ENCODE measurements at regions not wholly inside any gene's neighbourhood (a gene's known extent, or its start where the extent isn't known, plus 50 kb on each side); places are given as distances from the start of the nearest gene placed in this dataset.

DNA sequence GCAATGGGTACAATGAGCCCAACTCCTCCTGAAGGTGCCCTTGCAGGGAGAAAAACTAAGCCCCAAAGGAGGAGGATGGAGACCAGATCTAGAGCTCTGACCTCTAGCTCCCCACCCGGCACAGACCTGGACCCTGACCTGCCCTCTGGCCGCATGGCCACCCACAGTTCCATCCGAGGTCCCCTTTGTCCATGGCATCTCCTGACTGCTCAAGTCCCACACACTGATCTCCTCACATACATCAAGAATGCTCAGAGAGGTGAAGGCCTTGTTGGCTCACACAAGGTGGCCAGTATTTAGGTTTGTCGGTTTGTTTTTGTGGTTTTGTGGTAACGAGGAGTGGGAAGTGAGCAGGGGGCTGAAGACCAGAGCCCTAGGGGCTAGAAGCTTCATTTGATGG lies 423.5 kb upstream of the B3GAT1 start:
- ATAC-seq: no peak
- TF ChIP-seq, protein P1, sequence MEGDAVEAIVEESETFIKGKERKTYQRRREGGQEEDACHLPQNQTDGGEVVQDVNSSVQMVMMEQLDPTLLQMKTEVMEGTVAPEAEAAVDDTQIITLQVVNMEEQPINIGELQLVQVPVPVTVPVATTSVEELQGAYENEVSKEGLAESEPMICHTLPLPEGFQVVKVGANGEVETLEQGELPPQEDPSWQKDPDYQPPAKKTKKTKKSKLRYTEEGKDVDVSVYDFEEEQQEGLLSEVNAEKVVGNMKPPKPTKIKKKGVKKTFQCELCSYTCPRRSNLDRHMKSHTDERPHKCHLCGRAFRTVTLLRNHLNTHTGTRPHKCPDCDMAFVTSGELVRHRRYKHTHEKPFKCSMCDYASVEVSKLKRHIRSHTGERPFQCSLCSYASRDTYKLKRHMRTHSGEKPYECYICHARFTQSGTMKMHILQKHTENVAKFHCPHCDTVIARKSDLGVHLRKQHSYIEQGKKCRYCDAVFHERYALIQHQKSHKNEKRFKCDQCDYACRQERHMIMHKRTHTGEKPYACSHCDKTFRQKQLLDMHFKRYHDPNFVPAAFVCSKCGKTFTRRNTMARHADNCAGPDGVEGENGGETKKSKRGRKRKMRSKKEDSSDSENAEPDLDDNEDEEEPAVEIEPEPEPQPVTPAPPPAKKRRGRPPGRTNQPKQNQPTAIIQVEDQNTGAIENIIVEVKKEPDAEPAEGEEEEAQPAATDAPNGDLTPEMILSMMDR (IDR thresholded peaks at IDR 0.05): no peak

DNA sequence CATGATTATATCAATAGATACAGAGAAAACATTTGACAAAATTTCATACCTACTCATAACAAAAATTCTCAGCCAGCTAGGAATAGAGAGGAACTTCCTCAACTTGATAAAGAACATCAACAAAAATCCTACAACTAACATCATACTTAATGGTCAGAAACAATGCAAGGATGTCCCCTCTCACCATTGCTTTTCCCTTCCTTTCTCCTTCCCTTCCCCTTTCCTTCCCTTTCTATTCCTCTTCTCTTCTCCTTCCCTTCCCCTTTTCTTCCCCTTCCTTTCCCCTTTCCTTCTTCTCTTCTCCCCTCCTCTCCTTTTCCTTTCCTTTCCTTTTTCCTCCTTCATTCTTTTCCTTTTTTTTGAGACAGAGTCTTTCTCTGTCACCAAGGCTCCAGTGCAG lies 418.3 kb upstream of the B3GAT1 start:
- ATAC-seq (no peak), DNase-seq (no peak)
- Histone ChIP-seq H3K27me3 (no peaks in the 10 kb centered on the region), H3K4me1 (no peaks in the 10 kb centered on the region), H3K9me3 (no peaks in the 10 kb centered on the region), H3K36me3 (no peaks in the 10 kb centered on the region), H3K4me3 (no peak overlapping the region), H3K27ac (no peak overlapping the region)
- TF ChIP-seq, protein P1 (IDR thresholded peaks at IDR 0.05): no peak
- intact Hi-C loops (cut with DNase I): no loop called here

More for the DNA sequence above, 423.5 kb upstream of the B3GAT1 start:
- H3K27me3 ChIP-seq: peaks cover 0 to 2% of the 10 kb centered on the region in 2 donors
- no peaks in the 10 kb centered on the region for H3K9me3 ChIP-seq
- DNase-seq: no peak
- no peak overlapping the region for H3K27ac ChIP-seq
- H3K4me1 ChIP-seq: no peaks in the 10 kb centered on the region
- H3K4me3 ChIP-seq: no peak overlapping the region
- intact Hi-C loops (cut with DNase I): no loop called here
- no peaks in the 10 kb centered on the region for H3K36me3 ChIP-seq

DNA sequence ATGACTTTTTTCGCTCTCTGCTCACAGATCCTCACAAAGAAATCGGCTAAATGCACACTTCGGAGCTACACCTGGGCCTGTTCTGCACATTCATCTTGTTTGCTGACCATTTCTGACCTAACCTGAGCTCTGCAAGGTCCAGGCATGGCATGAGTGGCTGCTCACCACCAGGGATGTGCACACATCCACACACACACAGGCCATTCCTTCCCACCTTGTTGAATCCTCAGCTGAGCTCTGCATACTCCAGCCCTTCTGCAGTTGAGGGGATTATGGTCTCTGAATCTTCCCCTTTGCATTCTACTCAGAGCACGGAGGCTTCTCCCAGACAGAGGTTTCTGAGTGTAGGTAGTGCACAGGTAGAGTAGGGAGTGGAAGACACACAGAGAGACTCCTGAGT lies 411.9 kb upstream of the B3GAT1 start:
- H3K9me3 ChIP-seq: no peaks in the 10 kb centered on the region
- H3K4me1 ChIP-seq: no peaks in the 10 kb centered on the region
- H3K27ac ChIP-seq: no peak overlapping the region
- peaks cover 0 to 17% of the 10 kb centered on the region in 2 donors for H3K27me3 ChIP-seq
- H3K4me3 ChIP-seq: no peak overlapping the region
- intact Hi-C loops (cut with DNase I): no loop called here
- ATAC-seq (no peak), DNase-seq (no peak)
- no peaks in the 10 kb centered on the region for H3K36me3 ChIP-seq
- TF ChIP-seq, protein P1 (IDR thresholded peaks at IDR 0.05): no peak

DNA sequence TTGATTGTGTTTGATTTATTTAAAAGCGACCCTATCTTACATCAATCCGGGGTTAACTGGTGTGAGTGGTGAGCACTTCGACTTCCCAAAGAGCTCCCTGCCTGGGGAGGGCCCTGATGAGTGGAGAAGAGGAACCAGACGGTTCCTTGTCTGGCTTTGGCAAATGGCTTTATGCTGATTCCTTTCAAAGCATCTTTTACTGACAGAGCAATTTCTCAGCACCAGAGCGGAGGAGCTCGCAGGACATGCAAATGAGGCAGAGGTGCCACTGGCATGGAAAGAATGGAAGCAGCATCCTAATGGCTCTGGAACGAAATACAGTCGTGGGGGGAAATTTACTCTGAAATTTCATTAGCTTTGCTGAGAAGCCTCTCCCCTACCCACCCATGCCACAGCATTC lies 410.9 kb upstream of the B3GAT1 start:
- TF ChIP-seq, protein P1 (IDR thresholded peaks at IDR 0.05): no peak
- Histone ChIP-seq H3K4me1 (no peaks in the 10 kb centered on the region), H3K27me3 (peaks cover 0 to 25% of the 10 kb centered on the region in 2 donors), H3K27ac (no peak overlapping the region), H3K36me3 (no peaks in the 10 kb centered on the region), H3K4me3 (no peak overlapping the region), H3K9me3 (no peaks in the 10 kb centered on the region)
- ATAC-seq (no peak), DNase-seq (no peak)
- intact Hi-C loops (cut with DNase I): no loop called here

DNA sequence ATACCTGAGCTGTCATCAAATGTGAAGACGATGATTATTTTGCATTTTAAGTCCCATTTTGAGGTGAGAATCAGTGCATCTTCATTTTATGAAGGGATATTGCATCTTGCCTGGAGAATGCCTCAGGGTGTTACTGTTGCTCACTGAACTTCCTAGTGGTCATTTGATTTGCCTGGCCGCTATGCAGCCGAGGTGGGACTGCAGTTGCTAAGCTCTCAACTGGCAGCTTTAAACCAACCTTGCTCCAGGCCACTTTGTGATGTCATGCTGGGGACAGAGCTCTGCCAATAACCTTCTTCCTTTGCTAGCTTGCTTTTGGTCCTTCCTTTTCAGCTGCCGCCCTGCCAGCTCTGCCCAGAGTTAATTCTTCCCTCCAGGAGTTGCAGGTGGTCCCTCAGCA lies 409.4 kb upstream of the B3GAT1 start:
- no peaks in the 10 kb centered on the region for H3K36me3 ChIP-seq
- DNase-seq (no peak), ATAC-seq (no peak)
- no peak overlapping the region for H3K4me3 ChIP-seq
- intact Hi-C loops (cut with DNase I): no loop called here
- TF ChIP-seq, protein P1 (IDR thresholded peaks at IDR 0.05): no peak
- H3K9me3 ChIP-seq: no peaks in the 10 kb centered on the region
- H3K27ac ChIP-seq: no peak overlapping the region
- H3K4me1 ChIP-seq: no peaks in the 10 kb centered on the region
- H3K27me3 ChIP-seq: peaks cover 3 to 30% of the 10 kb centered on the region in 2 donors

All from left lung (tissue), 4 donors.